Activated naive CD8-positive, alpha-beta T cell treated with anti-CD3 and anti-CD28 coated beads for 36 hours (primary cell): ENCODE measurements at regions not wholly inside any gene's neighbourhood (a gene's known extent, or its start where the extent isn't known, plus 50 kb on each side); places are given as distances from the start of the nearest gene placed in this dataset.

ENCODE experiments used
- DNase-seq: peaks from one replicate; pipeline ENCODE4 v3.0.0; 2021
- H3K27ac Mint-ChIP-seq: one replicate; pipeline ENCODE4 v1.8.0; 2022; ENCODE audit warnings: mild to moderate bottlenecking, moderate library complexity, mixed read lengths
- H3K27me3 Mint-ChIP-seq: one replicate; pipeline ENCODE4 v1.8.0; 2022; ENCODE audit warnings: mild to moderate bottlenecking, mixed read lengths
- H3K36me3 Mint-ChIP-seq: one replicate; pipeline ENCODE4 v1.8.0; 2021; ENCODE audit warnings: mild to moderate bottlenecking, mixed read lengths
- H3K4me1 Mint-ChIP-seq: one replicate; pipeline ENCODE4 v1.8.0; 2021; ENCODE audit warnings: mixed read lengths
- H3K4me3 Mint-ChIP-seq: one replicate; pipeline ENCODE4 v1.8.0; 2022; ENCODE audit warnings: mild to moderate bottlenecking, moderate library complexity, mixed read lengths
- H3K9me3 Mint-ChIP-seq: one replicate; pipeline ENCODE4 v1.8.0; 2022; ENCODE audit warnings: mixed read lengths

DNA sequence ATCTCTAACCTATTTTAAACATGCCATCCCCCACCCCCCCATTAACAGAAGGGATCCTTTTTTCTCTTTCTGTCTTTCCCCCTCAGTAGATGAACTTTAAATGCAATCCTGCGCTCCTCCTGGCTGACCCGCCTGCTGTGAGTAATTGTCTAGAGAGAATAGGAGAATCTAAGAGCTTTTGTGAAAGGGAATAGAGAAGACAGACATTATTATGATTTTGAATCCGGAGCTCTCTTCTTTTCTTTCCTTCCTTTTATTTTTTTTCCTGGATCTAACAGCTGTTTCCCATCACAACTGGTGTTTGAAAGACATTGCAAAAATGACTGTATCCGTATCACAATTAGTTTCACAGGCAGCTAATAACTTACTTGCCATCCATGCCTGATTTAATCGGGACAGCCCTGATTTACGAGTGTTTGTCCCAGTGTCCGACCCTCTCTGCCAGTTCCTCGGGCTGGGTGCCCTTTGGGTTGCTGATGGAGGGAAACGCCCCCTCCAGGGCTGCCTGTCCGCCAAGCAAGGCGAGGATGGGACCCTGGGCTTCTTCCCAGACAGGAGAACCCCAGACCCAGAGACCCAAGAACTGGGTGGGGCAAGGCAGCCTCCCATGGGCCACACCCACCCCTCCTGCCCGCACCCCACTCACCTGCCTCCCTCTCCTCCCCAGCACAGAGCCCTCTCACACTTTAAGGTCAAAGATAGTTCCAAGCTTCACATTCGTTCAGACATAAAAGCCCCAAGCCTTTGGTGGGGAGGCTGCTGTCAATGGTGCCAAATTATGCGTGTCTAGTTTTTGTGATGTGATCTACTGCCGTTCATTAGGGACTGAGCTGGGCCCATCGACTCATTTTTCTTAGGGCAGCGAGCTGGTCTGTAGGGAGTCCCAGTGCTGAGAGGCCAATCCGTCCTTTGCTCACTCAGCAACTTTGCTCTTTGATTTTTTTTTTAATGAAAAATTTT is 231.7 kb downstream of the ZNF516 start:
- Mint-ChIP-seq H3K36me3 (no peaks in the 10 kb centered on the region), H3K27ac (no peak overlapping the region), H3K4me1 (peaks cover 2% of the 10 kb centered on the region), H3K9me3 (no peaks in the 10 kb centered on the region), H3K27me3 (peaks cover 17% of the 10 kb centered on the region), H3K4me3 (no peak overlapping the region)
- DNase-seq = no peak

DNA sequence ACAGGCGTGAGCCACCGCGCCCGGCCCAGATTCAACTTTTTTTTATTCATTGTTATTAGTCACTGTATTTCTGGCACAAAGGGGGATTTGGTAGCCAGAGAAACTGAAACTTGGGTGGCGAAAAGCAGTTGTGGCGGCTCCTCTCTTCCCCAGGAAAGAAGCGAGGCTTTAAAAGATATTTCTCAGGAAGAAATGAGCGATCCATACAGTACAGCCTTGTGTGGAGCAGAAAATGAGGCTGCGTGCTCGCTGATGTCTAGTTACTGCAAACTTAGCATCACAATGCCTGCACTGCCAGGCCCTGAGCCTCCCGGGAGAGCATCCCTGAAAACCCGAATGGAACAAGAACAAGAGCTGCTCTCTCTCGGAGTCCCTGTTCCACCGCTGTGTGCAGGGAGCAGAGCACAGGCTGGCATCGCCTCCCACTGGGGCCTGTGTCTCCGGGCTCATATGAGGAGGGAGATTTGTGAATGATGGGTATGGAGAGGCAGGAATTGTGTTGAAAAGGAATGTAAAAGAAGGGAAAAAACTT is 234.0 kb downstream of the ZNF516 start:
- H3K36me3 Mint-ChIP-seq = no peaks in the 10 kb centered on the region
- H3K4me1 Mint-ChIP-seq = peaks cover 2% of the 10 kb centered on the region
- no peaks in the 10 kb centered on the region for H3K9me3 Mint-ChIP-seq
- no peak overlapping the region for H3K27ac Mint-ChIP-seq
- DNase-seq = no peak
- peaks cover 13% of the 10 kb centered on the region for H3K27me3 Mint-ChIP-seq
- H3K4me3 Mint-ChIP-seq = no peak overlapping the region

DNA sequence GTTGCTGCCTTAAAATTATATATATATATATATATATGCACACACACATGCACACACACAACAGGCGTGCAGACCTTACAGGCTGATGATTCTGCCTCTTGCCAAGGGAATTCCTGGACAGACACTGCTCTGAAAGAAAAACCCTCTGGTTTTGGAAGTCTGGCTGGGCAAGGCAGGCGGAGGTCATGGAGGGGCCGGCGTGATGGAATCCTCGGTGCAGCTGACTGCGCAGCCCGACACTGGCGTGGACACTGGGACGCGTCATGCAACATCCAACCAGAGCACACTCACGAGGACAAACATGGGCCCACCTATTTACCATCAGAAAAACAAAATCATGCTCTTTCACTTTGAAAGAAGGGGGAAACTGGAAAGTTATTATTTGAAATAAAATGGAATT is 235.3 kb downstream of the ZNF516 start:
- Mint-ChIP-seq H3K4me1 (no peaks in the 10 kb centered on the region), H3K27ac (no peak overlapping the region), H3K27me3 (peaks cover 4% of the 10 kb centered on the region), H3K9me3 (no peaks in the 10 kb centered on the region), H3K36me3 (no peaks in the 10 kb centered on the region), H3K4me3 (no peak overlapping the region)
- DNase-seq = no peak

DNA sequence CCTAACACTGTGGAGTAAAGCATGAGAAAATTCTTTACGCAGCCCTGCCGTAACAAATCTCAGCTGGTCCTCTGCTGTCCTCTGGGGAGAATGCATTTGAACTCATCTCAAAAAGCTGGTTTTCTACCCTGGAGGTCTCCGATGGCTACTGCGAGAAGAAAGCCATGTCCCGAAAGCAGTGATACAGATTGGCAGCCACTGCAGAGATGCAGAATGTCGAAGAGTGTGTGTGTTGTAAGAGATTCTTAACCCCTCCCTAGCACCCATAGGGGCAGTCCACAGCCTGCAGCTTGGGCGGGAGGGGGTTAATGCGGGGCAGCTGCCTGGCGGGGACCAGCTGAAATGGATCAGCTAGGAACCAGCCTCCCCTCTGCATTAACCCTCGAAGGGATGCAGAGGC is 235.9 kb downstream of the ZNF516 start:
- Mint-ChIP-seq H3K27ac (no peak overlapping the region), H3K4me3 (no peak overlapping the region), H3K4me1 (no peaks in the 10 kb centered on the region), H3K27me3 (peaks cover 4% of the 10 kb centered on the region), H3K36me3 (no peaks in the 10 kb centered on the region), H3K9me3 (no peaks in the 10 kb centered on the region)
- no peak for DNase-seq

DNA sequence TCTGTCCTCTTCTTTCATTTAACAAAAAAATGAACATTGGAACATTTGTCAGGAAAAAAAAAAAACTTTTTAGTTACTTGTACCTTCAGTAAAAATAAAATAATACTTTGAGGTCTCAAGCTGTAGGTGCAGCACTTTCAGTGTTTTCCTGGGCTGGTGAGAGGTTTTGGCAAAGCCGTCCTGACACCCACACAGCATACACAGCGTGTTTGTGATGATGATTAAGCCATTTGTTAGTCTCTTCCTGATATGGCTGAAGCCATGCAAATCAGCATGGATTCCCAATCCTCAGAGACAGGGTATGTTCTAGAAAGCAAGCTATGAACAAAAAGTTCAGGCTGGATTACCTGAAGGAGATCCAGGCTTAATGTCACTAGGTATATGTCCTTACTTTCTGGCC is 236.8 kb downstream of the ZNF516 start:
- Mint-ChIP-seq H3K27me3 (peaks cover 4% of the 10 kb centered on the region), H3K36me3 (no peaks in the 10 kb centered on the region), H3K4me1 (no peaks in the 10 kb centered on the region), H3K9me3 (no peaks in the 10 kb centered on the region), H3K4me3 (no peak overlapping the region), H3K27ac (no peak overlapping the region)
- no peak for DNase-seq

DNA sequence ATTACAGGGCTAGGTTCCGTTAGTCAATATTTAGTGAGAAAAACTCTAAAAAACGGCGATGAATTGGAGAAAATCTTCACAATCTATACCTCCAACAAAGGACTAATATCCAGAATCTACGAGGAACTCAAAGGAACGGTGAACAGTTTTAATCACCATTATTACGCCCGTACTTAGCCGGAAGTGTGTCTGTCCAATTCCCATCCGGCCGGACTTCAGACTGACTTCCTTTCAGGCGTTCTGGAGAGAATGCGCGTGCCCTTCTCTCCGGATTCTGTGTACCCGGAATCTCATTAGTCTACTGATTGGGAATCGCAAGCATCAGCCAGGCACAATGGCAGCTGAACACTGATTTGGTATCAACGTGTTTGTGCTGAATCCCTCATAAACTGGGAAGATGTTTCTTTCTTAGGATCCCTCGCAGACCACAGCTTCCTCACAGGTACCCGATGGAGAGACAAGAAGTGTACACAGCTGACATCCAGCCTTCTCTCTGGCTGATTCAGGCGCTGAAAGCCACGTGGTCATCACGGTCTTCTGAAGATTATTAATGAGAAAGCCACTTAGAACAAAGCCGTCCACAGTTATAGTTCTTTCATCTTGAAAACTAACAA is 239.9 kb downstream of the ZNF516 start:
- Mint-ChIP-seq H3K4me1 (no peaks in the 10 kb centered on the region), H3K27me3 (peaks cover 4% of the 10 kb centered on the region), H3K36me3 (no peaks in the 10 kb centered on the region), H3K9me3 (no peaks in the 10 kb centered on the region), H3K4me3 (no peak overlapping the region), H3K27ac (no peak overlapping the region)
- no peak for DNase-seq

DNA sequence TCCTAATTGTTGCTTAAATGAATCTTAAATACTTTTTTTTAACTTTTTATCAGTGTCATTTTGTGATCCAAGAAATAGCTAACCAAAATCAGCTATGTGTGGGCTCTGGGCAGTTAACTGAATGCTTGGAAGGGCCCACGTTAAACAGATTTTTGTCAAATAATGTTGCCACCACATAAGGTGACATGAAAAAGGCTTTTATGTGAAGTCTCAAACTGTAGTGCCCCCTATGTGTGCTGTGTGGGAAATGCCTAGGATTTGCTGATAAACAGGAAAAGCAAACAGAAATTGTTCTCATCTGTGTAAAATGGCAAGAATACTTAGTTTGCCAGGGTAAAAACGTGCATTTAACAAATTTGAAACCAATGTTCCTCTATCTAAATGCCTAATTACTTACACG is 242.2 kb downstream of the ZNF516 start:
- Mint-ChIP-seq H3K9me3 (no peaks in the 10 kb centered on the region), H3K27me3 (no peaks in the 10 kb centered on the region), H3K27ac (no peak overlapping the region), H3K4me1 (no peaks in the 10 kb centered on the region), H3K4me3 (no peak overlapping the region), H3K36me3 (no peaks in the 10 kb centered on the region)
- no peak for DNase-seq

DNA sequence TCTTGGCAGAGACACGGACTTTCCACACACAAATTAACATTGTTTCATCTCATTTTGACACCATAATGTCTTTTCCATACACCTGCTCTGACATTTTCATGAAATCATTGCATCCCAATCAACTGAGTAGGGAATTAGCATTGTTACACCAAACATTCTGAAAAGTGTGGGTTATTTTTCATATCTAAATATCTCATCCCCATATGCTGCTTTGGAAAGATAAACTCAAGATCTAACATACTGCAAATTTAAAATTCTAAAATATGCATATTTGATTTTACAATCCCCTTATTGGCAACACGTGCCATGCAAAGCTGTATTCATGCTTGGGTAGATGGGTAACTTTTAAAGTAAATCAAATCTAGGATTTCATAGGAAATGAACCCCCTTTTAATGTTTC is 242.9 kb downstream of the ZNF516 start:
- no peaks in the 10 kb centered on the region for H3K36me3 Mint-ChIP-seq
- no peaks in the 10 kb centered on the region for H3K27me3 Mint-ChIP-seq
- H3K27ac Mint-ChIP-seq = no peak overlapping the region
- no peak overlapping the region for H3K4me3 Mint-ChIP-seq
- H3K4me1 Mint-ChIP-seq = no peaks in the 10 kb centered on the region
- DNase-seq = no peak
- no peaks in the 10 kb centered on the region for H3K9me3 Mint-ChIP-seq

DNA sequence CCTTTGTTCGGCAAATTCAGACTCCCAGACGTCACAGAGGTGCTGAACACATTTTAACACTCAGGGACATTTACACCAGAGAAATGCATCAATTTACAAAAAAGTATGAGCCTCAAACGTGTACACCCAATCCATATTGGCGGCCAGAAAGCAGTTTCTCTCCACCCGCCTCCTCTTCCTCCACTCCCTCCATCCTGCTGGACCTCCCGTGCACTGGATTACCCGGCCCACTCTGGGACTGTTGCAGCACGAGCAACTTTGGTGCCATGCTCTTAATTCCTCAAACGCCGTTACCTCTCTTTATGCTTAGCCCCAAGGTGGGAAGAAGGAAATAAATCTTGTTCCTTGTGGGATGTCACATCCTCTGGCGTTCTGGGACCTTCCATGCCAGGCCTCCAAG is 243.4 kb downstream of the ZNF516 start:
- no peak for DNase-seq
- no peaks in the 10 kb centered on the region for H3K27me3 Mint-ChIP-seq
- no peak overlapping the region for H3K4me3 Mint-ChIP-seq
- H3K36me3 Mint-ChIP-seq = no peaks in the 10 kb centered on the region
- no peak overlapping the region for H3K27ac Mint-ChIP-seq
- no peaks in the 10 kb centered on the region for H3K4me1 Mint-ChIP-seq
- H3K9me3 Mint-ChIP-seq = no peaks in the 10 kb centered on the region

DNA sequence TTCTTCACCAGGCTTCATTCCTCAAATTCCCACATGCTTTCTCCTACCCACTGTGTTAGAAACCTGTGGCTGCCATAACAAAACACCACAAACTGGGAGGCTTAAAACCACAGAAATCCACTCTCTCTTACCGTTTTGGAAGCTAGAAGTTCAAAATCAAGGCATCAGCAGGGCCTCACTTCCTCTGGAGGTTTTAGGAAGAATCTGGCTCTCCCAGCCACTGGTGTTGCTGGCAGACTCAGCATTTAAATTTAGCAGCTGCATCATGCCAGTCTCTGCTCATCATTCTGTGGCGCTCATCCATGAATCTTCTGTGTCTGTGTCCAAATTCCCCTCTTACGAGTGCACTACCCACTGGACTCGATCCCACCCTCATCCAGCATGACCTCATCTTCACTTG is 248.5 kb downstream of the ZNF516 start:
- no peak for DNase-seq

DNA sequence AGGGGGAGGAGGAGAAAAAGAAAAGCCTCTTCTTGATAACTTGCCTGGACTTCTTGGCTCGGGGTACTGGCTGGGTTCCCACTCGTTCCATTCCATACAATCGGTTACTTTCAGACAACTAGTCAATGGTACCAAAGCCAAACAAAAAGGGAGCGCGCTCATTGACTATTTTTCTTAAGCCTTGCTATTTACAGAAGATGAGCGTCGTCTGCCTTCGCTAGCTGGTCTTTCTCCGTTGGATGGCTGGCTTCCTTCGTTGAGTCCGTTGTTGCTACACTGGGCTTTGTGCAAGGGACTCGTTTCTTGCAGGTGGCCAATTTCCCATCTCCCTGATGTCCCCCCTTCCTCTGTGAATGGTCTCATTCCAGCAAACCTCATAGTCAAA is 260.4 kb downstream of the ZNF516 start:
- H3K4me3 Mint-ChIP-seq = no peak overlapping the region
- peaks cover 15% of the 10 kb centered on the region for H3K27me3 Mint-ChIP-seq
- no peaks in the 10 kb centered on the region for H3K4me1 Mint-ChIP-seq
- peaks cover 10% of the 10 kb centered on the region for H3K9me3 Mint-ChIP-seq
- no peak overlapping the region for H3K27ac Mint-ChIP-seq
- no peak for DNase-seq
- no peaks in the 10 kb centered on the region for H3K36me3 Mint-ChIP-seq

More for the DNA sequence above, 248.5 kb downstream of the ZNF516 start:
- H3K4me3 Mint-ChIP-seq = no peak overlapping the region
- H3K36me3 Mint-ChIP-seq = no peaks in the 10 kb centered on the region
- no peaks in the 10 kb centered on the region for H3K4me1 Mint-ChIP-seq
- no peaks in the 10 kb centered on the region for H3K27me3 Mint-ChIP-seq
- no peak overlapping the region for H3K27ac Mint-ChIP-seq
- H3K9me3 Mint-ChIP-seq = no peaks in the 10 kb centered on the region

DNA sequence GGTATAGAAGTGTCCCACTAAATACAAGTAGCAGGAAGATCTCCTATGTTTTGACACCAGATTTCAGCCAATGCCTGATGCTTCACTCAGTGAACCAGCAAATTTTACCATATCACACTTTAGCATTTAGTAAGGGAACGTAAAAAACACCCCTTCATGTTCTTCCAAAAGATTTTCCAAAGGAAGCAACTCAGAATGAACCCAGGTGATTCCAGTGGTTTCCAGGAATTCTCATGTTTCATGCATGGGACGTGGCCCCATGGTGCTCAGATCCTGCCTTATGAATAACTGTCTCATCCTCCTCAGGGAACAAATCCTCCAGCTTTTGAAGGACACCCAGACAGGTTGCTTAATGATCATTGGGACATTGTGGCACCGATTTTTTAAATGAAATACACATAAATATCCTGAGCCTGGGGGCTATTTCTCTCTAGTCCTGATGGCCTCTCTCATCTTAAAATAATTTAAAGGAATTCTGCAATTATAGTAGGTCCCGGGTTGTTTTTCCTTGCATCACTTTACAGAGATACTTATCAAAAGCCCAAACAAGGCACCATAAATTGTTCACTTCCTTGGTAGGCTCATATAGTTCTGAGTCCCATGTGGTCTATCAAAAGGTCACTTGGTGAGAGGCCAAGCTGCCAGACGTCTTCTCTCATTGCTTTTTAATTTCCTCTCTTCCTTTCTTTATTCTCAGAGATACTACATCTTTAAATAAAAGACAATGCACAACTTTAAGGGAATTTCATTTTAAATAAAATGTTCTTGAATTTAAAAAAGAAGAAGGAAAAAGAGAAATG is 261.0 kb downstream of the ZNF516 start:
- Mint-ChIP-seq H3K27ac (no peak overlapping the region), H3K9me3 (peaks cover 10% of the 10 kb centered on the region)
- no peak for DNase-seq

DNA sequence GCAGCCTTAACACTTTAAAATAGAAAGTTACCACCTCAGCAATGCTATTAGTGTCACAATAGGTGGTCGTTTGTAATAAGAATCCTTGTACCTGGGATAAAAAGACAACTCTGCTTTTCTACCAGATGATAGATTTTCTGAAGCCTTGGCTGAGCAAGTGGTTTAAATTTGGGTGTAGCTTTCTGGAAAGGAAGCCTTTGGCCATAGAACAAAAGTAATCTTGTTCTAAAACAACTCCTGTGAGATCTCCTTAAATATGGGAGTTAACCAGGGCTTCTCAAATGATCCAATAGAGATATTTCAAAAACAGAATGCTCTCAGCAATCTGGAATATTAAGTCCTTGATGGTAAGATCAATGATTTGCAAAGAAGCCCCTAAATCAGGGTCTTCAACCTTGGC is 261.6 kb downstream of the ZNF516 start:
- H3K4me3 Mint-ChIP-seq = no peak overlapping the region
- no peak for DNase-seq
- no peak overlapping the region for H3K27ac Mint-ChIP-seq
- peaks cover 8% of the 10 kb centered on the region for H3K9me3 Mint-ChIP-seq
- H3K27me3 Mint-ChIP-seq = peaks cover 15% of the 10 kb centered on the region
- H3K36me3 Mint-ChIP-seq = no peaks in the 10 kb centered on the region
- no peaks in the 10 kb centered on the region for H3K4me1 Mint-ChIP-seq

More for the DNA sequence above, 261.0 kb downstream of the ZNF516 start:
- Mint-ChIP-seq H3K4me3 (no peak overlapping the region), H3K36me3 (no peaks in the 10 kb centered on the region), H3K27me3 (peaks cover 15% of the 10 kb centered on the region), H3K4me1 (no peaks in the 10 kb centered on the region)

DNA sequence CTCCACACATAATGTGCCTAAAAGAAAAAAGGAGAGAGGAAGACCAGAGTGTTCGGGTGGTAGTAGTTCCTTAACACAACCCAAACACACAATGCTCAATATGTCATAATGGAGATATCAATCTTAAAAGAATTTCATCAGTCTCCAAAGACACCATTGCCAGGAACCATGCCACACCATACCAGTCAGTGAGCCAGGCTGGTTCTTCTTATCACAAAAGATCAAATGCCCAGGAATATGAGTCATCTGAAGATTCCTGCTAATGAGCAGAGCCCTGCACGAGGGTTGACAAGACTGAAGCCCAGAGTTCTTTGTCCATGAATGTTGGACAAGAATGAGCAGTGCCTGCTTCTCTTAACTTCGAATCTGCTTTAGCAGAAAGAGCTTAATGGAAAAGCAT is 262.3 kb downstream of the ZNF516 start:
- DNase-seq = no peak
- no peak overlapping the region for H3K27ac Mint-ChIP-seq
- H3K27me3 Mint-ChIP-seq = peaks cover 15% of the 10 kb centered on the region
- H3K4me3 Mint-ChIP-seq = no peak overlapping the region
- H3K9me3 Mint-ChIP-seq = peaks cover 4% of the 10 kb centered on the region
- no peaks in the 10 kb centered on the region for H3K36me3 Mint-ChIP-seq
- H3K4me1 Mint-ChIP-seq = no peaks in the 10 kb centered on the region

DNA sequence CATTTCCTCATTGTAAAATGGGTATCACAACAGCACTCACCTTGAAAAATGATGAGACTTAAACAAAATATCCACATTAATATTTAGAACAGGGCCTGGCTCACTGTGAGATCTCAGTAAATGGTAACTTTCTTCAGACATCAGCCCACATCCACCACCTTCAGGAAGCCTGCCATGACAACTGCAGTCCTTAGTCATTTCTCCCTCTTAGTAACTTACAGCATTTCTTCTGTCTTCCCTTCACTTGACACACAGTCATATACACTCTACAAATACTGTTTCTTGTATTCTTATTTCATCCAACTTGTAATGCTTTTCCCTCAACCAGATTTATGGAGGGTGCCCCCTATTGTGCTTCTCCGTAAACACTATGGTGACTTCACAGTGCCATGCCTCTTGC is 263.0 kb downstream of the ZNF516 start:
- no peak for DNase-seq
- peaks cover 15% of the 10 kb centered on the region for H3K27me3 Mint-ChIP-seq
- no peak overlapping the region for H3K4me3 Mint-ChIP-seq
- H3K36me3 Mint-ChIP-seq = no peaks in the 10 kb centered on the region
- H3K27ac Mint-ChIP-seq = no peak overlapping the region
- no peaks in the 10 kb centered on the region for H3K4me1 Mint-ChIP-seq
- no peaks in the 10 kb centered on the region for H3K9me3 Mint-ChIP-seq
